OCI-LY3 (cell line): ENCODE measurements at regions not wholly inside any gene's neighbourhood (a gene's known extent, or its start where the extent isn't known, plus 50 kb on each side); places are given as distances from the start of the nearest gene placed in this dataset.

Experiments
- H2AFZ ChIP-seq: fragments of 200-600, 300-600 bp; shearing (Covaris generic); 2 replicates; pipeline ENCODE4 v1.6.0; 2014; ENCODE audit warnings: antibody characterized with exemption, low read depth, low read length
- H3K27ac ChIP-seq: fragments of 200-600, 300-600 bp; sonication (generic); 2 replicates; pipeline ENCODE4 v1.5.1; 2014; ENCODE audit warnings: mild to moderate bottlenecking, low read length, moderate library complexity, mixed read lengths
- H3K27me3 ChIP-seq: fragments of 200-600, 300-600 bp; sonication (generic); 2 replicates; pipeline ENCODE4 v1.6.1; 2014; ENCODE audit warnings: low read depth, low read length, mixed read lengths
- H3K36me3 ChIP-seq: fragments of 200-600, 300-600 bp; sonication (generic); replicated peaks from 2 replicates; pipeline ENCODE3; 2014; ENCODE audit warnings: low read depth, low read length, mixed read lengths
- H3K4me1 ChIP-seq: fragments of 300-600, 200-600 bp; sonication (generic); 2 replicates; pipeline ENCODE4 v1.6.1; 2014; ENCODE audit warnings: low read length, mixed read lengths
- H3K4me2 ChIP-seq: fragments of 200-600, 300-600 bp; sonication (generic); 2 replicates; pipeline ENCODE4 v1.6.1; 2014; ENCODE audit warnings: low read length, mixed read lengths
- H3K4me3 ChIP-seq: fragments of 300-600, 200-600 bp; sonication (generic); 2 replicates; pipeline ENCODE4 v1.5.1; 2014; ENCODE audit warnings: antibody characterized with exemption, mild to moderate bottlenecking, low read length, moderate library complexity
- H3K79me2 ChIP-seq: fragments of 300-600, 200-600 bp; shearing (Covaris generic); 2 replicates; pipeline ENCODE4 v1.6.1; 2014; ENCODE audit warnings: mild to moderate bottlenecking, low read length, mixed read lengths
- H3K9ac ChIP-seq: fragments of 300-600, 200-600 bp; shearing (Covaris generic); 2 replicates; pipeline ENCODE4 v1.6.0; 2014; ENCODE audit warnings: mild to moderate bottlenecking, low read length, moderate library complexity
- H3K9me3 ChIP-seq: fragments of 200-600, 300-600 bp; shearing (Covaris generic); 2 replicates; pipeline ENCODE4 v1.6.1; 2014; ENCODE audit warnings: low read length, mixed read lengths; ENCODE audit not compliant: insufficient read depth
- H4K20me1 ChIP-seq: fragments of 200-600, 300-600 bp; sonication (generic); 2 replicates; pipeline ENCODE4 v1.6.1; 2016; ENCODE audit warnings: low read length, mixed read lengths; ENCODE audit not compliant: insufficient read depth
- EZH2phosphoT487 ChIP-seq: fragments of 200-600 bp; shearing (Covaris generic); IDR thresholded peaks from 2 replicates; pipeline ENCODE4 v1.6.1; 2018; ENCODE audit warnings: antibody characterized with exemption, mixed run types, low read depth
- TF ChIP-seq, protein P1 (sequence below): fragments of 200-600, 300-600 bp; sonication (generic); IDR thresholded peaks from 2 replicates; pipeline ENCODE4 v1.5.1; 2014; ENCODE audit warnings: antibody characterized with exemption, low read length, low read depth

DNA sequence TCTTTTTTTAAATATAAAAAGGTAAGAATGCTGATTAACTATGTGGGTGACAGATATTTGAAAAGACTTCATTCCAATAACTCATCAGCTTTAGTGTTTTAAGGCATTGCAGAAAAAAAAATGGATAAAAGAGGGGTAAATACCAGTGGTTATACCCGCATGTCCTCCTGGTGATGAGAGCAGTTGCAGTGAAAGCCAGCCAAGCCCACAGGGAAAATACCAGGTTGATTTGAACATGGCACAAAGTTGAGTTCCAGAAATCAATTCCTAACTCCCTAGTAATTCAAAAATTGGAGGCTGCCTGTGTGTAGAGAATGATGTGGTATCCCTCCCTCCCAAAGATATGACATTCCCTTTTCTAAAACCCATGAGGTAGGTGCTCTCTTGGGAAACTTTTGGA is 453.2 kb upstream of the SOX9 start:
- no peak overlapping the region for H2AFZ ChIP-seq
- H3K4me1 ChIP-seq = no peaks in the 10 kb centered on the region
- no peaks in the 10 kb centered on the region for H3K9me3 ChIP-seq
- H3K27me3 ChIP-seq = no peaks in the 10 kb centered on the region
- no peaks in the 10 kb centered on the region for H4K20me1 ChIP-seq
- H3K9ac ChIP-seq = no peak overlapping the region
- H3K79me2 ChIP-seq = no peaks in the 10 kb centered on the region
- H3K4me3 ChIP-seq = no peak overlapping the region
- H3K27ac ChIP-seq = no peak overlapping the region
- H3K36me3 ChIP-seq = no peaks in the 10 kb centered on the region
- no peak overlapping the region for H3K4me2 ChIP-seq
- TF ChIP-seq, protein P1, sequence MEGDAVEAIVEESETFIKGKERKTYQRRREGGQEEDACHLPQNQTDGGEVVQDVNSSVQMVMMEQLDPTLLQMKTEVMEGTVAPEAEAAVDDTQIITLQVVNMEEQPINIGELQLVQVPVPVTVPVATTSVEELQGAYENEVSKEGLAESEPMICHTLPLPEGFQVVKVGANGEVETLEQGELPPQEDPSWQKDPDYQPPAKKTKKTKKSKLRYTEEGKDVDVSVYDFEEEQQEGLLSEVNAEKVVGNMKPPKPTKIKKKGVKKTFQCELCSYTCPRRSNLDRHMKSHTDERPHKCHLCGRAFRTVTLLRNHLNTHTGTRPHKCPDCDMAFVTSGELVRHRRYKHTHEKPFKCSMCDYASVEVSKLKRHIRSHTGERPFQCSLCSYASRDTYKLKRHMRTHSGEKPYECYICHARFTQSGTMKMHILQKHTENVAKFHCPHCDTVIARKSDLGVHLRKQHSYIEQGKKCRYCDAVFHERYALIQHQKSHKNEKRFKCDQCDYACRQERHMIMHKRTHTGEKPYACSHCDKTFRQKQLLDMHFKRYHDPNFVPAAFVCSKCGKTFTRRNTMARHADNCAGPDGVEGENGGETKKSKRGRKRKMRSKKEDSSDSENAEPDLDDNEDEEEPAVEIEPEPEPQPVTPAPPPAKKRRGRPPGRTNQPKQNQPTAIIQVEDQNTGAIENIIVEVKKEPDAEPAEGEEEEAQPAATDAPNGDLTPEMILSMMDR = no peak
- TF ChIP-seq EZH2phosphoT487 = no peak

GRCh38 chr17:71668807-71669206 is 452.0 kb upstream of the SOX9 start:
- Histone ChIP-seq H4K20me1 (no peaks in the 10 kb centered on the region), H3K27ac (no peak overlapping the region), H3K9me3 (no peaks in the 10 kb centered on the region), H3K9ac (no peak overlapping the region), H3K27me3 (no peaks in the 10 kb centered on the region), H3K4me1 (no peaks in the 10 kb centered on the region), H3K4me3 (no peak overlapping the region), H2AFZ (no peak overlapping the region), H3K4me2 (no peak overlapping the region), H3K36me3 (no peaks in the 10 kb centered on the region), H3K79me2 (no peaks in the 10 kb centered on the region)
- TF ChIP-seq, protein P1 = no peak
- no peak for TF ChIP-seq EZH2phosphoT487

DNA sequence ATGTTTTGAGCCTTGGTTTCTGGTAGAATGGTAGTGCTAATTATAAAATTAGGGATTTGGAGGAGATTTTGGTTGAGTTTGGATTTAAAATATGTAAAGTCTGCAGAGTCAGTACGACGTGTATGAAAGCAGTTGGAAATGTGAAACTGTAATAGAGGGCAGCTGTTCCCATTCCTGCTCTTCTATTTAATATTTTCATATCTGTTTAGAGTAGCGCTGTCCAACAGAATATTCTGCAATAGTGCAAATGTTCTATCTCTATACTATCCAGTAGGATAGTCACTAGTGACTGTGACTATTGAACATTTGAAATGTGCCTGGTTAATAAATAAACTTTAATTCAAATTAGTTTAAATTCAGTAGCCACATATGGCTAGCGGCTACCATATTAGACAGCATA is 443.4 kb upstream of the SOX9 start:
- Histone ChIP-seq H2AFZ (no peak overlapping the region), H3K4me1 (no peaks in the 10 kb centered on the region), H3K36me3 (no peaks in the 10 kb centered on the region), H3K27me3 (no peaks in the 10 kb centered on the region), H3K27ac (no peak overlapping the region), H3K4me3 (no peak overlapping the region), H3K79me2 (no peaks in the 10 kb centered on the region), H3K4me2 (no peak overlapping the region), H4K20me1 (no peaks in the 10 kb centered on the region), H3K9me3 (no peaks in the 10 kb centered on the region), H3K9ac (no peak overlapping the region)
- TF ChIP-seq, protein P1 = no peak
- no peak for TF ChIP-seq EZH2phosphoT487

GRCh38 chr17:71679832-71680231 is 441.0 kb upstream of the SOX9 start:
- Histone ChIP-seq H3K4me3 (no peak overlapping the region), H3K27ac (no peak overlapping the region), H3K9ac (no peak overlapping the region), H3K36me3 (no peaks in the 10 kb centered on the region), H3K27me3 (no peaks in the 10 kb centered on the region), H3K4me2 (no peak overlapping the region), H3K4me1 (no peaks in the 10 kb centered on the region), H3K9me3 (no peaks in the 10 kb centered on the region), H3K79me2 (no peaks in the 10 kb centered on the region), H4K20me1 (no peaks in the 10 kb centered on the region), H2AFZ (no peak overlapping the region)
- TF ChIP-seq EZH2phosphoT487 = no peak
- TF ChIP-seq, protein P1 = no peak
